ENCODE measurements at regions not wholly inside any gene's neighbourhood (a gene's known extent, or its start where the extent isn't known, plus 50 kb on each side); places are given as distances from the start of the nearest gene placed in this dataset.

- DNase-seq, result no peak
Observed at GRCh38 chr16:73326770-73327470, 279.0 kb upstream of the ZFHX3 start.

- no peak for DNase-seq
Observed at GRCh38 chr16:73326221-73326620, 278.3 kb upstream of the ZFHX3 start.

- no peak for DNase-seq
Observed at GRCh38 chr16:73323880-73324279, 276.0 kb upstream of the ZFHX3 start.

GRCh38 chr16:73322856-73323255 is 274.9 kb upstream of the ZFHX3 start:
- no peak for DNase-seq

- DNase-seq, result no peak
Observed at GRCh38 chr16:73321853-73322252, 273.9 kb upstream of the ZFHX3 start.

- no peak for DNase-seq
Observed at GRCh38 chr16:73319737-73320136, 271.8 kb upstream of the ZFHX3 start.

GRCh38 chr16:73319261-73319660 is 271.3 kb upstream of the ZFHX3 start:
- no peak for DNase-seq

- DNase-seq, result no peak
Observed at GRCh38 chr16:73317321-73317857, 269.5 kb upstream of the ZFHX3 start.

- no peak for DNase-seq
Observed at GRCh38 chr16:73315645-73316044, 267.7 kb upstream of the ZFHX3 start.

- DNase-seq, result no peak
Observed at GRCh38 chr16:73313950-73314349, 266.0 kb upstream of the ZFHX3 start.

- no peak for DNase-seq
Observed at GRCh38 chr16:73311857-73312723, 264.2 kb upstream of the ZFHX3 start.

- no peak for DNase-seq
Observed at GRCh38 chr16:73308771-73309170, 260.8 kb upstream of the ZFHX3 start.

GRCh38 chr16:73306901-73307413 is 259.0 kb upstream of the ZFHX3 start:
- DNase-seq, result no peak

GRCh38 chr16:73304008-73304774 is 256.3 kb upstream of the ZFHX3 start:
- DNase-seq, result no peak

GRCh38 chr16:73302942-73303341 is 255.0 kb upstream of the ZFHX3 start:
- DNase-seq, result no peak

GRCh38 chr16:73301984-73302383 is 254.1 kb upstream of the ZFHX3 start:
- DNase-seq, result no peak

GRCh38 chr16:73299346-73299745 is 251.4 kb upstream of the ZFHX3 start:
- no peak for DNase-seq

GRCh38 chr16:73298562-73298961 is 250.6 kb upstream of the ZFHX3 start:
- DNase-seq, result peak; percentile 7

GRCh38 chr16:73290258-73290657 is 242.3 kb upstream of the ZFHX3 start:
- no peak for DNase-seq

GRCh38 chr16:73289232-73289631 is 241.3 kb upstream of the ZFHX3 start:
- no peak for DNase-seq

- no peak for DNase-seq
Observed at GRCh38 chr16:73288520-73288919, 240.6 kb upstream of the ZFHX3 start.

- DNase-seq, result no peak
Observed at GRCh38 chr16:73287859-73288405, 240.0 kb upstream of the ZFHX3 start.
